Right lung (tissue), 2 donors: ENCODE measurements at regions not wholly inside any gene's neighbourhood (a gene's known extent, or its start where the extent isn't known, plus 50 kb on each side); places are given as distances from the start of the nearest gene placed in this dataset.
A peak's percentile ranks its signal among the peaks of the same experiment; 100 is the strongest.

Source experiments
- DNase-seq, 2 donors: peaks; one replicate each; pipeline ENCODE4 v3.0.0-alpha.2; 2013

GRCh38 chr2:228707846-228708245 is 526.4 kb upstream of the SPHKAP start:
- DNase-seq = no peak

- DNase-seq = no peak
Observed at GRCh38 chr2:228705318-228705717, 523.8 kb upstream of the SPHKAP start.

GRCh38 chr2:228703152-228703551 is 521.7 kb upstream of the SPHKAP start:
- DNase-seq = no peak

- no peak for DNase-seq
Observed at GRCh38 chr2:228701506-228701905, 520.0 kb upstream of the SPHKAP start.

- no peak for DNase-seq
Observed at GRCh38 chr2:228700638-228701037, 519.2 kb upstream of the SPHKAP start.

GRCh38 chr2:228699888-228700287 is 518.4 kb upstream of the SPHKAP start:
- DNase-seq = no peak

GRCh38 chr2:228699400-228699799 is 517.9 kb upstream of the SPHKAP start:
- peak in 1 of 2 donors; percentile 35 for DNase-seq

- DNase-seq = no peak
Observed at GRCh38 chr2:228698963-228699362, 517.5 kb upstream of the SPHKAP start.

GRCh38 chr2:228697456-228697855 is 516.0 kb upstream of the SPHKAP start:
- no peak for DNase-seq

- no peak for DNase-seq
Observed at GRCh38 chr2:228690681-228691080, 509.2 kb upstream of the SPHKAP start.

GRCh38 chr2:228689053-228689452 is 507.6 kb upstream of the SPHKAP start:
- peak in 1 of 2 donors; percentile 26 for DNase-seq

- peak; percentile 89 to 93 for DNase-seq
Observed at GRCh38 chr2:228688007-228688645, 506.6 kb upstream of the SPHKAP start.

GRCh38 chr2:228681979-228682378 is 500.5 kb upstream of the SPHKAP start:
- DNase-seq = no peak

- DNase-seq = peak in 1 of 2 donors; percentile 59
Observed at GRCh38 chr2:228681426-228681825, 499.9 kb upstream of the SPHKAP start.

- DNase-seq = no peak
Observed at GRCh38 chr2:228678110-228678509, 496.6 kb upstream of the SPHKAP start.

- peak in 1 of 2 donors; percentile 22 for DNase-seq
Observed at GRCh38 chr2:228675646-228676045, 494.2 kb upstream of the SPHKAP start.

- DNase-seq = no peak
Observed at GRCh38 chr2:228675091-228675490, 493.6 kb upstream of the SPHKAP start.

- no peak for DNase-seq
Observed at GRCh38 chr2:228673876-228674554, 492.5 kb upstream of the SPHKAP start.

GRCh38 chr2:228669690-228670089 is 488.2 kb upstream of the SPHKAP start:
- DNase-seq = peak in 1 of 2 donors; percentile 43

GRCh38 chr2:228665232-228665631 is 483.7 kb upstream of the SPHKAP start:
- no peak for DNase-seq

GRCh38 chr2:228658998-228659397 is 477.5 kb upstream of the SPHKAP start:
- DNase-seq = no peak

GRCh38 chr2:228657807-228658402 is 476.4 kb upstream of the SPHKAP start:
- DNase-seq = peak in 1 of 2 donors; percentile 27

- DNase-seq = no peak
Observed at GRCh38 chr2:228655331-228655730, 473.8 kb upstream of the SPHKAP start.
